Stimulated activated CD8-positive, alpha-beta memory T cell treated with anti-CD3 and anti-CD28 coated beads, Interleukin-7, amount 100 ng/mL, for 48 hours (primary cell): ENCODE measurements at regions not wholly inside any gene's neighbourhood (a gene's known extent, or its start where the extent isn't known, plus 50 kb on each side); places are given as distances from the start of the nearest gene placed in this dataset.

Experiments
- DNase-seq, 2 donors: peaks; one replicate each; pipeline ENCODE4 v3.0.0-alpha.2; 2020; ENCODE audit warnings: low read depth in 1 of 2; ENCODE audit errors: extremely low read depth in 1 of 2

DNA sequence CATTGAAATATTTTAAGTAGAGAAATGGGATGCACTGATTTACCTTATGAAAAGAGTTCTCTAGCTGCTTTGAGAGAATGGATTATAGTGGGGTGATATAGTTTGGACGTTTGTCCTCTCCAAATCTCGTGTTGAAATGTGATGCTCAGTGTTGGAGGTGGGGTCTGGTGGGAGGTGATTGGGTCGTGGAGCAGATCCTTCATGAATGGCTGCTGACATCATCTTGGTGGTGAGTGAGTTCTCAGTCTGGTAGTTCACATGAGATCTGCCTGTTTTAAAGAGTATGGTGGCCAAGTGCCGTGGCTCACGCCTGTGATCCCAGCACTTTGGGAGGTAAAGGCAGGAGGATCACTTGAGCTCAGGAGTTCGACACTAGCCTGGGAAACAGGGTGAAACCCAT lies 58.7 kb upstream of the SH3RF3 start:
- no peak for DNase-seq

GRCh38 chr2:109069331-109070194 lies 59.4 kb upstream of the SH3RF3 start:
- DNase-seq: no peak

GRCh38 chr2:109068811-109069210 lies 60.2 kb upstream of the SH3RF3 start:
- DNase-seq: no peak

GRCh38 chr2:109067631-109068125 lies 61.3 kb upstream of the SH3RF3 start:
- no peak for DNase-seq

DNA sequence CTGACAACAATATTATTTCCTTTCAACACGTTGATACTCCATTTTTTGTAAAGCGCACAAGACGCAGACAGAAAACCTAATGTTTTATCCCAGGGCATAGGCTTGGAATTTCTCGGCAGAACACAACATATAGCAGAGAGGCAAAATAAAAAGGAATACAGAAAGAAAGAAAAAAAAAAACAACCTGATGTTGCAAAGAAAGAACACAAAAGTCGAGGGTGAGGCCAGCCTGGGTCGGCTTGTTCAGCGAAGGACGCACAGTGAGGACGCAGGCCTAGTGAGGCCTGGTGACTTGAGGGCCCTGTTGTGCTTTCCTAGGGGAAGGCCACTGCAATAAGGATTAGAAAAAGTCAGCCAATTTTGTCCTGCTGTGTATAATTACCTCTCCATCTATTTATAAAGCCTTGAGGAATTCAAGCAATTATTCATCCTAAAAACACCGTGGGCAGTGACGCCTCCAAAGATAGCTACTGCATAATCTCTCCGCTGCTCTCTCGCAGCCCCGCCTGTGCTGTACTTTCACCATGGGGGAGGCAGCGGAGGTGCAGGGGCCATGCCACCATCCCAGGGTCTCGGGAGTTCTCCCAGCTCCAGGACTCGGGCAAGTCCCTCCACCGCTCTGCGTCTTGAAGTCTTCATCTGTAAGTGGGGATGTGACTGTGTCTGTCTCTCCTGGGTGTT lies 61.9 kb upstream of the SH3RF3 start:
- DNase-seq: no peak

- no peak for DNase-seq
Measured at GRCh38 chr2:109066501-109066900, 62.5 kb upstream of the SH3RF3 start.

DNA sequence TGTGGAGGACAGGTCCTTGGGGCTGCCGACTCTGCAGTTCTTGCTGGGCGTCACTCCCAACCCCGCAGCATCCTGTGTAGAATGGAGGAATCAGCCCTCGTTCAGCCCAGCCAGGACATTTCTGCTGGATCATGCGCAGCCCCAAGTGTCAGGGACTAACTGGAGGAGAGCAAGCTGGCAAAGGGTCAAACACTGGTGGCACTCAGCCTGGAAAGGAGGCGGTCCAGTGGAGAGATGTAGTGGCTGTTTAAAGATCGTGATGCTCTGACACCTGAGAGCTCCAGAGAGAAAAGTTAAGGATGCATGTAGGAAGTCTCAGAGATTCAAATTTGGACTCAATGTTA lies 63.6 kb upstream of the SH3RF3 start:
- DNase-seq: no peak

GRCh38 chr2:109064660-109065390 lies 64.2 kb upstream of the SH3RF3 start:
- DNase-seq: no peak

DNA sequence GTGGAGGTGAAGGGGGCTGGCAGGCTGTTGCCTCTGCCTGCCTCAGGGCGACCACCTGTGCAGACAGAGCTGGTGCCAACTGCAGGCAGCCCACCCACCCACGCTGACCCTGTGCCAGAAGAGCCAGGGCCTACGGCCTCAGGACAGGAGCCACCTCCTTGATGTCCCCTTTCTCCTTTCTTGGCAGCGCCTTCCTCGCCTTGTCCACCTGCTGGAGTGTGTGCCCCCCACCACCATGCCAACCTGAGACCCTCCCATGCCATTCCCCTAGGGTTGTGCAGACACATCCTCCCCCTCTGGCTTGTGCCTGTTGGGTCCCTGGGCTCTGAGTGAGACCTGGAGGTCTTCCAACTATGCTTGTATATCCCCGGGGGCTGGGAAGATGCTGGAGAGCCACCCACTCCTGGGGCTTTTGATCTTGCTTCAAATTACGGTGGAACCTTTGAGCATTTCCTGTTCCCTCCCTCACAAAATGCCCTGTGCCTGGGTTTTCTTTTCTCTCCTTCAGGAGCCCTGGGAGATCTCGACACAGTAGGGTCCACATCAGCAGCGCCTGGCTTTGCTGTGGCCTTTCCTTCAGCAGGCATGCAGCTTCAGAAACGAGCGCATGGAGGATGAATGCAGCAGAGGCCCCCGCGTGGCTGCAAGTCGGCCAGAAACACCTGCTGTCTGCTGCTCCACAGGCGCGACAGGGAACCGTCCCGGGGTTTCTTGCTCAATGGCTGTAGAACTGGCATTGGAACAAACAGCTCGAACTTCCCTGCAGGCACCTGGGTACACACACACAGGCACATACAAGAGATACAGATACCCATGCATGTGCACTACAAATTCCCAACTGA lies 65.9 kb upstream of the SH3RF3 start:
- DNase-seq: no peak

GRCh38 chr2:109062145-109062858 lies 66.7 kb upstream of the SH3RF3 start:
- no peak for DNase-seq

GRCh38 chr2:109061736-109062135 lies 67.3 kb upstream of the SH3RF3 start:
- DNase-seq: no peak

DNA sequence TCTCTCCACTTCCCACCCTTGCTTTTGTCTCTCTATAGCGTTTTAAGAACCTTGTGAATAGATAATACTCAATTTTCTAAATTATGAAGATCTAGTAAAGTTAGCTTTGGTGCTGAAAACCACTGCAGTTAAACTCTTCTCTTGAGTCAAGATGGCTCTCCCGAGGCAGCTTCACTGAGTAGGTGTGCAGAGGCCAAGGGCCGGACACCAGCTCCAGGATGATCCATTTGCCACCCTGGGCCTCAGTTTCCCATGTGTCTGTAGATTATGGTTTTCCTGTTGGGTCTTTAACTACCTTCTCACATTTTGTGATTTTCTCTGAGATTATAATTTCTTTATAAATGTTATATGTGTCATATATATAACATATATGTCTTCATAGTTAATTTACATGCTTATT lies 68.5 kb upstream of the SH3RF3 start:
- DNase-seq: no peak

- no peak for DNase-seq
Measured at GRCh38 chr2:109059474-109060165, 69.4 kb upstream of the SH3RF3 start.

DNA sequence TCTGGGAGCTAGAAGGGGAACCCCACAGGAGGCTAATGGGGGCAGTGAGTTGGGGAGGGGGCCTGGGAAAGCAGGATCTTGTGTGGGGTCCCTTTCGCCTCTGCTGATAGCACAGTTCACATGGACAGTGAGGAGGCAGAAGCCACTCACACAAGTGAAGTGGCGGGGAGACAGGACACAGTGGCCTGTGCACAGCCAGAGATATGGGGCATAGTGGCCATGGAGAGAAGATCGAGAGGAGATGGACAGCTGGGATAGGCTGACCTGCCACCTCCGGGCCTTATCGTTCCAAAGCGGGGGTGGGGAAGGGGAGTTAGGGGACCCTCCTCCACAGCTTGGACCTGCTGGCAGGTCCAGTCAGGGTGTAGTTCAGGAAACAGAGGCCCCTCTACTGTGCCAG lies 69.8 kb upstream of the EDAR start:
- DNase-seq: no peak

DNA sequence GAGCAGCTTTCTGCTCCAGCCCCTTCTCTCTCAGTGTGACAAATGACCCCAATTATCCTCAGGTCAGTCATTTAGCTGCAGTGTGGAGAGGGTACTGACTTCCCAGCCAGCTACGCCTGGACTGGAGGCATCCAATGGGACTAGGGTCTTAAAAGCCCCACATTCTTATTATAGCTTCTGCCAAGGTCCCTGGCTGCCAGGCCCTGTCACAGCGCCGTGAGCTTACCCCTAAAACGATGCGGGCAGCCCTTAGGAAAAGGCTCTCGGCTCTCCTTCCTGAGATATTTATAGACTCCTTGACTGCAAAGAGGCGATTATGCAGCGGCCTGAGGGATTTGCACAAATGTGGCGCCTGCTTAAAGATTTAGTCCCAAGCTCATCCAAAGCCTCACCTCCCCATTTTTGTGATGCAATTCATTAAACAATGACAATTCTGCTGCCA lies 69.2 kb upstream of the EDAR start:
- DNase-seq: no peak

- DNase-seq: peak in 1 of 2 donors; percentile 11
Measured at GRCh38 chr2:109057686-109058085, 68.7 kb upstream of the EDAR start.

- DNase-seq: no peak
Measured at GRCh38 chr2:109055435-109055834, 66.4 kb upstream of the EDAR start.

- no peak for DNase-seq
Measured at GRCh38 chr2:109054865-109055264, 65.8 kb upstream of the EDAR start.

- no peak for DNase-seq
Measured at GRCh38 chr2:109053716-109054115, 64.7 kb upstream of the EDAR start.
